Type B pancreatic cell (in vitro differentiated cells): ENCODE measurements at regions not wholly inside any gene's neighbourhood (a gene's known extent, or its start where the extent isn't known, plus 50 kb on each side); places are given as distances from the start of the nearest gene placed in this dataset.
"Not testable (repeated sequence)": the region's sequence is repeated elsewhere in the genome, so short reads cannot be mapped to it uniquely, and the experiment has no call there.

Experiments
- DNase-seq: peaks from one replicate; pipeline ENCODE4 v3.0.0; 2021; ENCODE audit warnings: mixed read lengths; ENCODE audit not compliant: unreplicated experiment; ENCODE audit errors: extremely low spot score
- H3K27ac Mint-ChIP-seq: 2 replicates; pipeline ENCODE4 v1.8.0; 2021; ENCODE audit warnings: mild to moderate bottlenecking, mixed read lengths
- H3K27me3 Mint-ChIP-seq: 2 replicates; pipeline ENCODE4 v1.8.0; 2021; ENCODE audit warnings: mixed read lengths
- H3K36me3 Mint-ChIP-seq: 2 replicates; pipeline ENCODE4 v1.8.0; 2021; ENCODE audit warnings: mixed read lengths
- H3K4me1 Mint-ChIP-seq: one replicate; pipeline ENCODE4 v1.8.0; 2021; ENCODE audit warnings: mixed read lengths; ENCODE audit not compliant: unreplicated experiment
- H3K4me3 Mint-ChIP-seq: 2 replicates; pipeline ENCODE4 v1.8.0; 2021; ENCODE audit warnings: mild to moderate bottlenecking, mixed read lengths
- H3K9me3 Mint-ChIP-seq: 2 replicates; pipeline ENCODE4 v1.8.0; 2021; ENCODE audit warnings: mixed read lengths
- TF ChIP-seq, protein P1 (sequence below): fragments of 200-600 bp; sonication (generic); conservative IDR thresholded peaks from 2 replicates; pipeline ENCODE4 v1.5.0; 2021; ENCODE audit warnings: antibody characterized with exemption, mild to moderate bottlenecking

DNA sequence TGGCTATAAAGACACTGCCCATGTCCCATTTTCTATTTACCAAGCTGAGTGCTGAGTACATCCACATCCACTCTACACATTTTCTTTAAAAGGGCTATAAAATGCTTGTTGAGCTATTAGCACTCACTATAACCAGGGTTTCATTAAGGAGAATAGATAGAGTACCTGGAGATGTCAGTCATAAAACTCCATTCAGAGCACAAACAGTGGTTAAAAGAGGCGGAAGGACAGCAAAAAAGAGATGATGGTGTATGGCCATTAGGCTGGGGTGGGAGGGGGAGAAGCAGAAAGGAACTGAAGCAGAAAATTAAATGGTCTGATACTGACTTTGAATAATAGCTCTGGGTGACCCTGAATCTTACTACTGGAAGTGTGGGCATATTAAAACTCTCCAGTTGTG is 609.9 kb upstream of the MAP3K7 start:
- Mint-ChIP-seq H3K4me3 (peak overlapping the region; percentile 16), H3K4me1 (peaks cover 22% of the 10 kb centered on the region), H3K27ac (no peak overlapping the region), H3K27me3 (peaks cover 13% of the 10 kb centered on the region), H3K9me3 (no peaks in the 10 kb centered on the region), H3K36me3 (no peaks in the 10 kb centered on the region)
- TF ChIP-seq, protein P1, sequence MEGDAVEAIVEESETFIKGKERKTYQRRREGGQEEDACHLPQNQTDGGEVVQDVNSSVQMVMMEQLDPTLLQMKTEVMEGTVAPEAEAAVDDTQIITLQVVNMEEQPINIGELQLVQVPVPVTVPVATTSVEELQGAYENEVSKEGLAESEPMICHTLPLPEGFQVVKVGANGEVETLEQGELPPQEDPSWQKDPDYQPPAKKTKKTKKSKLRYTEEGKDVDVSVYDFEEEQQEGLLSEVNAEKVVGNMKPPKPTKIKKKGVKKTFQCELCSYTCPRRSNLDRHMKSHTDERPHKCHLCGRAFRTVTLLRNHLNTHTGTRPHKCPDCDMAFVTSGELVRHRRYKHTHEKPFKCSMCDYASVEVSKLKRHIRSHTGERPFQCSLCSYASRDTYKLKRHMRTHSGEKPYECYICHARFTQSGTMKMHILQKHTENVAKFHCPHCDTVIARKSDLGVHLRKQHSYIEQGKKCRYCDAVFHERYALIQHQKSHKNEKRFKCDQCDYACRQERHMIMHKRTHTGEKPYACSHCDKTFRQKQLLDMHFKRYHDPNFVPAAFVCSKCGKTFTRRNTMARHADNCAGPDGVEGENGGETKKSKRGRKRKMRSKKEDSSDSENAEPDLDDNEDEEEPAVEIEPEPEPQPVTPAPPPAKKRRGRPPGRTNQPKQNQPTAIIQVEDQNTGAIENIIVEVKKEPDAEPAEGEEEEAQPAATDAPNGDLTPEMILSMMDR, result no peak
- no peak for DNase-seq

DNA sequence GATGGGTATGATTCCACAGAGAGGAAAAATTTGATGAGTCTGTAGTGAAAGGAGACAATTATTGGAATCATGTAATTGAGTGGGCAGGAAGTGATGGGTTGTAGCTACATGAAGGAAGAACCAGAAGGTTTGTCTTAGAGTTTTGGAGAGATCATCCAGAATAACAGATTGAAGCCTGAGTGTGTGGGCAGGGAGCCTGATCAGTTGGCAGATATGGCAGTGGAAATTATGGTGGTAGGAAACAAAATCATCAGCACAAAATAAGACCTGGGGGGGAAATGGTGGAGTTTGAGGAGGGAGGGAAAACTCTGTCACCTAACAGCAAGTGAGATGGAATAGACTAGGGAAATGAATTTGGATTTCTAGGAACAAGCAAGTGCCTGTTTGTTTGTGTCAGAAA is 606.6 kb upstream of the MAP3K7 start:
- DNase-seq, result no peak
- no peak overlapping the region for H3K27ac Mint-ChIP-seq
- H3K4me1 Mint-ChIP-seq, result peaks cover 14% of the 10 kb centered on the region
- no peak overlapping the region for H3K4me3 Mint-ChIP-seq
- H3K36me3 Mint-ChIP-seq, result no peaks in the 10 kb centered on the region
- H3K9me3 Mint-ChIP-seq, result peaks cover 7% of the 10 kb centered on the region
- peaks cover 19% of the 10 kb centered on the region for H3K27me3 Mint-ChIP-seq
- TF ChIP-seq, protein P1, result no peak

DNA sequence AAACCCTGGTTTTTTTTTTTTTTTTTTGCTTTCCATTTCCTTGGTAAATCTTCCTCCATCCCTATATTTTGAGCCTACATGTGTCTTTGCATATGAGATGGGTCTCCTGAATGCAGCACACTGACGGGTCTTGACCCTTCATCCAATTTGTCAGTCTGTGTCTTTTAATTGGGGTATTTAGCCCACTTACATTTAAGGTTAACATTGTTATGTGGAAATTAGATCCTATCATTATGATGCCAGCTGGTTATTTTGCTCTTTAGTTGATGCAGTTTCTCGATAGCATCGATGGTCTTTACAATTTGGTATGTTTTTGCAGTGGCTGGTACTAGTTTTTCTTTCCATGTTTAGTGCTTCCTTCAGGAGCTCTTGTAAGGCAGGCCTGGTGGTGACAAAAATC is 603.2 kb upstream of the MAP3K7 start:
- H3K4me1 Mint-ChIP-seq, H3K4me3 Mint-ChIP-seq, DNase-seq, H3K9me3 Mint-ChIP-seq, H3K36me3 Mint-ChIP-seq, H3K27ac Mint-ChIP-seq: not testable (repeated sequence)
- peaks cover 19% of the 10 kb centered on the region for H3K27me3 Mint-ChIP-seq

DNA sequence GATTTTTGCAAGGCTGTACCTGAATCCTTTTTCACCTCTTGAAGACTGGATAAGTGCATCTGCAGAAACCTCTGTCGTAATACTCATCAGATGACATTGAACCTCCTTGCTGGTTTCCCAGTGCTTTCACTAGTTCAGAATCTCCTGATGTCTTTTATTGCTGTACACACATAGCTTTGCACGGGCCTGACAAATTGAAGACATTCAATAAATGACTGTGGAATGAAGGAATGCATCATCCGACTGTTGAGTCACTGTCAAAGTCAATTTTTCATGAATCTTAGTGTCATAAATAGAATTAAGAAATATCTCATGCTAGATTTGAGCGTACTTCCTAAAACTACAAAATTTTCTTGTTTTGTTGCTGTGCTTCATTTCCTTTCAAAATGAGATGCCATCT is 598.2 kb upstream of the MAP3K7 start:
- Mint-ChIP-seq H3K36me3 (no peaks in the 10 kb centered on the region), H3K27ac (no peak overlapping the region), H3K9me3 (peaks cover 19% of the 10 kb centered on the region), H3K4me1 (no peaks in the 10 kb centered on the region), H3K27me3 (peaks cover 6% of the 10 kb centered on the region), H3K4me3 (no peak overlapping the region)
- no peak for DNase-seq
- TF ChIP-seq, protein P1, result no peak

DNA sequence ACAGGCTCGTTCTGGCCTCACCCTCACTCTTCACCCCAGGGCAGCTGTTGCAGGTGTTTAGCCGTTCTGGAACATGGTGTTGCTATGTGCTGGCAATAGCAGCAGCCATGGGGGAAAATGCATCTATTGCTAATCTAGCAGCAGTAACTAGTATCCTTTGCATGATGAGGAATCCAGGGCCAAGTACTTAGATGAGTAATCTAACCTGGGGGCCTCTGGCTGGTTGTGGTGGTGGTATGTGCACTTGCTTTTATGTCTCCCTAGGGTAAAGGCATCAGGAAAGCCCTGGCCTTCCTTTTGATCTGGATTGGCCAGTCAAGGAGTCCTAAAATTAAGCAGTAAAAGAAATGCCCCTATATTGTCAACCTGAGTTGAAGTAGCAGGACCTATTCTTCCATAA is 594.5 kb upstream of the MAP3K7 start:
- TF ChIP-seq, protein P1, result no peak
- no peak for DNase-seq
- no peak overlapping the region for H3K4me3 Mint-ChIP-seq
- no peaks in the 10 kb centered on the region for H3K4me1 Mint-ChIP-seq
- peaks cover 4% of the 10 kb centered on the region for H3K27me3 Mint-ChIP-seq
- no peak overlapping the region for H3K27ac Mint-ChIP-seq
- H3K9me3 Mint-ChIP-seq, result peaks cover 12% of the 10 kb centered on the region
- H3K36me3 Mint-ChIP-seq, result no peaks in the 10 kb centered on the region

- H3K27me3 Mint-ChIP-seq, result no peaks in the 10 kb centered on the region
These were observed 586.8 kb upstream of the MAP3K7 start for GRCh38 chr6:91173651-91174050.

More at GRCh38 chr6:91173651-91174050, 586.8 kb upstream of the MAP3K7 start:
- Mint-ChIP-seq H3K9me3 (no peaks in the 10 kb centered on the region), H3K4me1 (peaks cover 15% of the 10 kb centered on the region), H3K27ac (no peak overlapping the region), H3K4me3 (no peak overlapping the region), H3K36me3 (no peaks in the 10 kb centered on the region)
- TF ChIP-seq, protein P1, result no peak
- no peak for DNase-seq
